HG02571 (cell line): ENCODE measurements at regions not wholly inside any gene's neighbourhood (a gene's known extent, or its start where the extent isn't known, plus 50 kb on each side); places are given as distances from the start of the nearest gene placed in this dataset.
A peak's percentile ranks its signal among the peaks of the same experiment; 100 is the strongest.

Experiments
- ATAC-seq: cut with Tn5 transposase; IDR thresholded peaks from one replicate; pipeline ENCODE4 v1.9.1; 2021; ENCODE audit warnings: mild to moderate bottlenecking, moderate library complexity; ENCODE audit not compliant: unreplicated experiment

GRCh38 chr6:56865081-56865875 lies 89.6 kb upstream of the BEND6 start:
- no peak for ATAC-seq

- no peak for ATAC-seq
Measured at GRCh38 chr6:56864171-56864616, 90.7 kb upstream of the BEND6 start.

- no peak for ATAC-seq
Measured at GRCh38 chr6:56863366-56863765, 91.5 kb upstream of the BEND6 start.

GRCh38 chr6:56862415-56863175 lies 92.3 kb upstream of the BEND6 start:
- ATAC-seq, result no peak

GRCh38 chr6:56860475-56860874 lies 94.4 kb upstream of the BEND6 start:
- ATAC-seq, result no peak

GRCh38 chr6:56856036-56856580 lies 98.8 kb upstream of the BEND6 start:
- no peak for ATAC-seq

- ATAC-seq, result no peak
Measured at GRCh38 chr6:56854086-56854485, 100.8 kb upstream of the BEND6 start.

- no peak for ATAC-seq
Measured at GRCh38 chr6:56853541-56853940, 101.4 kb upstream of the BEND6 start.

GRCh38 chr6:56852260-56853010 lies 102.5 kb upstream of the BEND6 start:
- peak; percentile 21 for ATAC-seq

GRCh38 chr6:56851541-56852259 lies 103.2 kb upstream of the BEND6 start:
- peak; percentile 96 for ATAC-seq

GRCh38 chr6:56851074-56851473 lies 103.8 kb upstream of the BEND6 start:
- ATAC-seq, result no peak

GRCh38 chr6:56850626-56851025 lies 104.3 kb upstream of the BEND6 start:
- no peak for ATAC-seq

- no peak for ATAC-seq
Measured at GRCh38 chr6:56849896-56850295, 105.0 kb upstream of the BEND6 start.

- ATAC-seq, result no peak
Measured at GRCh38 chr6:56848105-56848504, 106.8 kb upstream of the BEND6 start.

GRCh38 chr6:56845032-56845431 lies 109.9 kb upstream of the BEND6 start:
- ATAC-seq, result no peak

GRCh38 chr6:56843476-56844349 lies 111.2 kb upstream of the BEND6 start:
- ATAC-seq, result peak; percentile 72

GRCh38 chr6:56842686-56843475 lies 112.0 kb upstream of the BEND6 start:
- ATAC-seq, result peak; percentile 32

- no peak for ATAC-seq
Measured at GRCh38 chr6:56841751-56842150, 113.2 kb upstream of the BEND6 start.

- no peak for ATAC-seq
Measured at GRCh38 chr6:56841381-56841749, 113.5 kb upstream of the BEND6 start.
